GM12864 (cell line): ENCODE measurements at regions not wholly inside any gene's neighbourhood (a gene's known extent, or its start where the extent isn't known, plus 50 kb on each side); places are given as distances from the start of the nearest gene placed in this dataset.

Source experiments
- DNase-seq: peaks from one replicate; pipeline ENCODE4 v3.0.0-alpha.2; 2011; ENCODE audit warnings: low read depth
- H3K4me3 ChIP-seq: 2 replicates; pipeline ENCODE4 v1.5.1; 2011; ENCODE audit warnings: mild to moderate bottlenecking, low read depth, low read length, control low read depth
- TF ChIP-seq, protein P1 (sequence below): IDR thresholded peaks from 2 replicates; pipeline ENCODE4 v1.5.1; 2011; ENCODE audit warnings: low read depth, mild to moderate bottlenecking, moderate library complexity, low read length, control low read depth, inconsistent platforms; ENCODE audit errors: missing control alignments

DNA sequence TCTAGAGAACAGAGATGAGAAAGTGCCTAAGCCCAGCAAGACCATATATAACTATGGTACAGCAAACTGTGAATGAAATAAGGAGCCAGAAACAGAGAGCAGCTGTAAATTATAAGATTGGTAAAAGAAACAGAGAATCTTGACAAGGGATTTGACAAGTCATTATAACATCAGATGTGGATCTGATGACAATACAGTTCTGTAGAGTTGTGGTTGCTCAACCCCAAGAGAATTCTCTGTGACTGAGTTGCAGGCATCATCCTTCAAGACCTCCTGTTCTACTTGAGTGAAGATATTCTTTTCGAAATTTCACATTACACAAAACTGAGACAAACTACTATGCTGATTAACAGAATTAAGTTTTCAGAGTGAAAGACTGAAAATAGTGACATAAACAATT lies 343.1 kb upstream of the SLC39A10 start:
- TF ChIP-seq, protein P1, sequence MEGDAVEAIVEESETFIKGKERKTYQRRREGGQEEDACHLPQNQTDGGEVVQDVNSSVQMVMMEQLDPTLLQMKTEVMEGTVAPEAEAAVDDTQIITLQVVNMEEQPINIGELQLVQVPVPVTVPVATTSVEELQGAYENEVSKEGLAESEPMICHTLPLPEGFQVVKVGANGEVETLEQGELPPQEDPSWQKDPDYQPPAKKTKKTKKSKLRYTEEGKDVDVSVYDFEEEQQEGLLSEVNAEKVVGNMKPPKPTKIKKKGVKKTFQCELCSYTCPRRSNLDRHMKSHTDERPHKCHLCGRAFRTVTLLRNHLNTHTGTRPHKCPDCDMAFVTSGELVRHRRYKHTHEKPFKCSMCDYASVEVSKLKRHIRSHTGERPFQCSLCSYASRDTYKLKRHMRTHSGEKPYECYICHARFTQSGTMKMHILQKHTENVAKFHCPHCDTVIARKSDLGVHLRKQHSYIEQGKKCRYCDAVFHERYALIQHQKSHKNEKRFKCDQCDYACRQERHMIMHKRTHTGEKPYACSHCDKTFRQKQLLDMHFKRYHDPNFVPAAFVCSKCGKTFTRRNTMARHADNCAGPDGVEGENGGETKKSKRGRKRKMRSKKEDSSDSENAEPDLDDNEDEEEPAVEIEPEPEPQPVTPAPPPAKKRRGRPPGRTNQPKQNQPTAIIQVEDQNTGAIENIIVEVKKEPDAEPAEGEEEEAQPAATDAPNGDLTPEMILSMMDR, result no peak
- H3K4me3 ChIP-seq, result no peak overlapping the region

DNA sequence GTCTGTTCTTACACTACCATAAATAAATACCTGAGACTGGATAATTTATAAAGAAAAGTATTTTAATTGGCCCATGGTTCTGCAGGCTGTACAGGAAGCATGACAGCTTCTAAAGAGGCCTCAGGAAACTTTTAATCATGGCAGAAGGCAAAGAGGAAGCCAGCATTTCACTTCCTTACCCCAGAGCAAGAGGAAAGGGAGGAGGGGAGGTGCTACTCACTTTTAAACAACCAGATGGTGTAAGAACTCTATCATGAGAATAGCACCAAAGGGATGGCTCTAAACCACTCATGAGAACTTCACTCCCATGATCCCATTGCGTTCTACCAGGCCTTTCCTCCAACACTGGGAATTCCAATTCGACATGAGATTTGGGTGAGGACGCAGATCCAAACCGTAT lies 344.4 kb upstream of the SLC39A10 start:
- DNase-seq, result no peak
- TF ChIP-seq, protein P1, result no peak
- no peak overlapping the region for H3K4me3 ChIP-seq

More for the DNA sequence above, 343.1 kb upstream of the SLC39A10 start:
- DNase-seq, result no peak

DNA sequence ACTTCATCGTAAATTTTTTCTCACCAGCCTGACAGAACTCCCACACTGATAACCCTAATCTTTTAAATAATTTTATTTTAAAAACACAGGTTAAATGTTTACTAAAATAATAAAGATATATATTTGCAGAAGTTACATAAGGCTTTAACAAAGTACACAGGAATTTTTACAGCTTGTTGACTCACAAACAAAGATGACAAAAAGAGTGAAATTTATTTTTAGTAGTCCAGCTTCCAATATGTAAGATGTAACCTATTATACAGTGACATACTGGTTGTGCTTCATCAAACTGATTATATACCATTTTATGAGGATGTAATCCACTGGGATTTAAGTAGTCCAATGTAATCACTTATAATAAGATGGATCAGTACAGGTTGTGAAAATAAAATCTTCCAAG lies 348.9 kb upstream of the SLC39A10 start:
- DNase-seq, result no peak
- H3K4me3 ChIP-seq, result no peak overlapping the region
- TF ChIP-seq, protein P1, result no peak

DNA sequence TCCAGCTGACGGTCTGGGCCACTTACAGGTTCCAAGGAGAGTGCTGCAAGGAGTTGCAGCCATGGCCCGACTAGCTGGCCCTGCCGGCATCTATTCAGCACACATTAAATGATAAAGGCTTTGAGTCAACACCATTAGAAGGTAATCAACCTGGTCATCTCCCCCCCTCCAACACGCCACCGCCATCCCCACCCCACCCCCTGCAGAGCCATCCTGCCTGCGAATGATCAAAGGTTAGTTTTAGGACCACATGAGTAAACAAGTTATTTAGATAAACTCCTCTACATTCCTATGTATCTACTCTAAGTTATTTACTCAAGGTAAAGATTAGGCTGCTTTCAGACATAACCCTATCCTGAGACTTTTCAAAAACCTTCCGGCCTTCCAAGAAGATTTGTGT lies 349.3 kb upstream of the SLC39A10 start:
- TF ChIP-seq, protein P1, result no peak
- no peak overlapping the region for H3K4me3 ChIP-seq
- no peak for DNase-seq

DNA sequence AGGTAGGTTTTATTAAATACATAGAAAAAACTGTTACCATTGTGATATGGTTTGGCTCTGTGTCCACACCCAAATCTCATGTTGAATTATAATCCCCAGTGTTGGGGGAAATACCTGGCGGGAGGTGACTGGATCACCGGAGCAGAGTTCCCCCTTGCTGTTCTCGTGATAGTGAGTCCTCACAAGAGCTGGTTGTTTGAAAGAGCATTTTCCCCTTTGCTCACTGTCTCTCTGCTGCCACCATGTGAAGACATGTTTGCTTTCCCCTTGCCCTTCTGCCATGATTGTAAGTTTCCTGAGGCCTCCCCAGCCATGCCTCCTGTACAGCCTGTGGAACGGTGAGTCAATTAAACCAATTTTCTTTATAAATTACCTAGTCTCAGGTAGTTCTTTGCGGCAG lies 352.7 kb upstream of the SLC39A10 start:
- TF ChIP-seq, protein P1, result peak; percentile 23
- no peak overlapping the region for H3K4me3 ChIP-seq
- DNase-seq, result no peak

DNA sequence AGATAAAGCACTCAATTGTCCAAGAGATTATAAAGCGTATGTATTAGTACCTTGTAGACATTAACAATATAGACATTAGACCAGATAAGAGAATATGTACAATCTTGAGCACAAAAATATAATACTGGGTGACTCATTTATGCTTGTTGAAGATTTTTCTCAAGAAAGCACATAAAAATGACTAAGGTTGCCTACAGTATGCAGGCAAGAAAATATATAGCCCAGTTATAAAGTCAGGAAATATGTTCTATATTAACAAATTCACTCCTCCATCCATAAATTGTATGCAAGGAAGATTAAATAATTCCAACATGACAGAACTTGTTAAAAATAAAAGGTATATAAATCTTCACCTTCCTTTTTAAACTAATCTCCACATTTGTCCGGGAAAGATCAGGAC lies 356.4 kb upstream of the SLC39A10 start:
- no peak for DNase-seq
- no peak overlapping the region for H3K4me3 ChIP-seq
- TF ChIP-seq, protein P1, result no peak

DNA sequence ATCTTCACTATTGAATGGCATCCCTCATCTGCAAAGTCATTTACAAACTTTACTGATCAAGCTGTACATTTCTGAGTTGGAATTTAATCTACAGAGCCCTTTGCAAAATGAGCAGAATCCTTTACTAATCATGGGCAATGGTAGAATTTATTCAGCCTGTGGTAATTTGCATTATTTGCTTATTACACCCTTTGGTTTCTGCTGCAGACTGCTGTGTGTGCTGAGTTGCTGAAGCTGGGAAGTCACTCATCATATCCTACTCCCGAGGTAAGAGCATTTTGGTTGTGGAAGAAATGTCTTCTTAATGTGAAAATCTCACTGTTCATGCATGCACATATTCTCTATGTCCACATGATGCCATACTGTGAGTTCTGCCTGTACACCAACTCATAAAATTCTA lies 357.4 kb upstream of the SLC39A10 start:
- no peak for DNase-seq
- TF ChIP-seq, protein P1, result no peak
- H3K4me3 ChIP-seq, result no peak overlapping the region
